IMR-90 (cell line): ENCODE measurements at regions not wholly inside any gene's neighbourhood (a gene's known extent, or its start where the extent isn't known, plus 50 kb on each side); places are given as distances from the start of the nearest gene placed in this dataset.

Experiments used
- ATAC-seq: fragments of 200-7000 bp; cut with Tn5 transposase; 2 replicates; pipeline ENCODE4 v1.9.1; 2020; ENCODE audit warnings: low read depth, mild to moderate bottlenecking, moderate library complexity
- BruUV-seq: library from RNA; stranded (reverse); fragments of 400-500 nt; replicated peaks from 2 replicates; lab custom pipeline; 2021; lab: Mats Ljungman, UMichigan
- CTCF ChIA-PET: fragments of 300-600 bp; formaldehyde crosslinking; extraction: SDS; loops from one replicate; lab custom pipeline; 2021; ENCODE audit warnings: antibody characterized with exemption; lab: Yijun Ruan, JAX
- POLR2A ChIA-PET: fragments of 300-600 bp; sonication (Branson Sonifier 250); formaldehyde crosslinking; loops from one replicate; lab custom pipeline; 2022; ENCODE audit warnings: antibody characterized with exemption; ENCODE audit not compliant: unreplicated experiment; lab: Charles Lee
- DNase-seq: peaks from one replicate; pipeline ENCODE4 v3.0.0; 2013
- H2AFZ ChIP-seq: replicated peaks from 2 replicates; pipeline ENCODE3; 2013; ENCODE audit warnings: low read length, mild to moderate bottlenecking; ENCODE audit not compliant: poor library complexity
- H2AK5ac ChIP-seq: 2 replicates; pipeline ENCODE4 v1.6.1; 2013; ENCODE audit warnings: low read depth, low read length, inconsistent platforms
- H2AK9ac ChIP-seq: replicated peaks from 2 replicates; pipeline ENCODE3; 2013; ENCODE audit warnings: mild to moderate bottlenecking, low read depth, low read length, moderate library complexity; ENCODE audit not compliant: poor library complexity
- H2BK120ac ChIP-seq: 2 replicates; pipeline ENCODE4 v1.6.1; 2013; ENCODE audit warnings: low read depth, low read length, inconsistent platforms
- H2BK15ac ChIP-seq: 3 replicates; pipeline ENCODE4 v1.6.1; 2013; ENCODE audit warnings: low read depth, low read length, inconsistent platforms
- H2BK20ac ChIP-seq: 2 replicates; pipeline ENCODE4 v1.6.1; 2013; ENCODE audit warnings: low read depth, mild to moderate bottlenecking, inconsistent platforms, low read length, moderate library complexity
- H2BK5ac ChIP-seq: 2 replicates; pipeline ENCODE4 v1.6.1; 2013; ENCODE audit warnings: mild to moderate bottlenecking, low read depth, low read length, inconsistent platforms; ENCODE audit not compliant: poor library complexity, severe bottlenecking
- H3K14ac ChIP-seq: replicated peaks from 2 replicates; pipeline ENCODE4 v1.6.1; 2013; ENCODE audit warnings: low read depth, low read length, inconsistent platforms
- H3K18ac ChIP-seq: 2 replicates; pipeline ENCODE4 v1.6.1; 2013; ENCODE audit warnings: low read depth, low read length, control low read depth
- H3K23ac ChIP-seq: 2 replicates; pipeline ENCODE4 v1.6.1; 2013; ENCODE audit warnings: low read depth, low read length, inconsistent platforms
- H3K27ac ChIP-seq: 2 replicates; pipeline ENCODE4 v1.5.1; 2013; ENCODE audit warnings: mild to moderate bottlenecking, control low read depth, low read length; ENCODE audit not compliant: insufficient read depth
- H3K27me3 ChIP-seq: 2 replicates; pipeline ENCODE4 v1.6.1; 2013; ENCODE audit warnings: low read length; ENCODE audit not compliant: control insufficient read depth, insufficient read depth
- H3K36me3 ChIP-seq: 2 replicates; pipeline ENCODE4 v1.6.1; 2013; ENCODE audit warnings: low read length, mixed read lengths; ENCODE audit not compliant: control insufficient read depth, insufficient read depth
- H3K4ac ChIP-seq: 2 replicates; pipeline ENCODE4 v1.6.1; 2013; ENCODE audit warnings: low read depth, low read length, inconsistent platforms
- H3K4me1 ChIP-seq: 2 replicates; pipeline ENCODE4 v1.6.1; 2013; ENCODE audit warnings: low read length, mixed read lengths; ENCODE audit not compliant: control insufficient read depth, insufficient read depth
- H3K4me2 ChIP-seq: 2 replicates; pipeline ENCODE4 v1.6.1; 2013; ENCODE audit warnings: low read depth, mild to moderate bottlenecking, control low read depth, low read length, moderate library complexity
- H3K4me3 ChIP-seq: 2 replicates; pipeline ENCODE4 v1.5.1; 2013; ENCODE audit warnings: low read depth, mild to moderate bottlenecking, control low read depth, low read length, moderate library complexity; ENCODE audit not compliant: insufficient read depth
- H3K56ac ChIP-seq: 2 replicates; pipeline ENCODE4 v1.6.1; 2013; ENCODE audit warnings: low read length, inconsistent platforms; ENCODE audit not compliant: insufficient read depth; ENCODE audit errors: extremely low read depth
- H3K79me1 ChIP-seq, 2 experiments: 2 replicates each; pipeline ENCODE4 v1.6.1; 2013; ENCODE audit warnings: low read length in 2 of 2, inconsistent platforms in 1 of 2, low read depth in 1 of 2
- H3K9ac ChIP-seq: 2 replicates; pipeline ENCODE4 v1.6.1; 2013; ENCODE audit warnings: low read depth, low read length, control low read depth
- H3K9me1 ChIP-seq: 2 replicates; pipeline ENCODE4 v1.6.1; 2013; ENCODE audit warnings: low read length, inconsistent platforms; ENCODE audit not compliant: insufficient read depth
- H3K9me3 ChIP-seq: 2 replicates; pipeline ENCODE4 v1.6.1; 2013; ENCODE audit warnings: low read length; ENCODE audit not compliant: control insufficient read depth, insufficient read depth
- H4K20me1 ChIP-seq: 2 replicates; pipeline ENCODE4 v1.6.1; 2013; ENCODE audit warnings: low read length, inconsistent platforms; ENCODE audit not compliant: insufficient read depth
- H4K5ac ChIP-seq: 2 replicates; pipeline ENCODE4 v1.6.1; 2013; ENCODE audit warnings: mild to moderate bottlenecking, low read depth, low read length, control low read depth
- H4K8ac ChIP-seq, 2 experiments: 2 replicates each; pipeline ENCODE4 v1.6.1; 2013; ENCODE audit warnings: low read depth in 2 of 2, low read length in 2 of 2, control low read depth in 1 of 2, inconsistent platforms in 1 of 2
- H4K91ac ChIP-seq: 2 replicates; pipeline ENCODE4 v1.6.1; 2013; ENCODE audit warnings: low read depth, low read length, inconsistent platforms; ENCODE audit not compliant: insufficient read depth
- BHLHE40 ChIP-seq: fragments of 150-350 bp; IDR thresholded peaks from 2 replicates; pipeline ENCODE4 v1.6.1; 2016; ENCODE audit warnings: mild to moderate bottlenecking, low read depth, low read length
- CHD1 ChIP-seq: IDR thresholded peaks from 2 replicates; pipeline ENCODE4 v1.6.1; 2012; ENCODE audit warnings: low read depth, low read length, improper control_type of control experiment
- CTCF ChIP-seq: conservative IDR thresholded peaks from 2 replicates; pipeline ENCODE4 v1.5.1; 2012; ENCODE audit warnings: mild to moderate bottlenecking, low read depth, low read length, improper control_type of control experiment
- FOS ChIP-seq: fragments of 150-350 bp; IDR thresholded peaks from 2 replicates; pipeline ENCODE4 v1.6.1; 2016; ENCODE audit warnings: low read depth, low read length
- MAFK ChIP-seq: IDR thresholded peaks from 2 replicates; pipeline ENCODE4 v1.6.1; 2012; ENCODE audit warnings: low read depth, low read length, improper control_type of control experiment
- MAZ ChIP-seq: IDR thresholded peaks from 2 replicates; pipeline ENCODE4 v1.6.1; 2012; ENCODE audit warnings: low read depth, mild to moderate bottlenecking, low read length, improper control_type of control experiment, moderate library complexity, borderline replicate concordance
- NFE2L2 ChIP-seq: fragments of 150-350 bp; IDR thresholded peaks from 2 replicates; pipeline ENCODE4 v1.6.1; 2016; ENCODE audit warnings: low read depth, mild to moderate bottlenecking, low read length
- POLR2A ChIP-seq: IDR thresholded peaks from 2 replicates; pipeline ENCODE4 v1.6.1; 2012; ENCODE audit warnings: mild to moderate bottlenecking, low read depth, low read length
- RAD21 ChIP-seq: IDR thresholded peaks from 2 replicates; pipeline ENCODE4 v1.6.1; 2012; ENCODE audit warnings: low read length, improper control_type of control experiment
- RCOR1 ChIP-seq: IDR thresholded peaks from 2 replicates; pipeline ENCODE4 v1.6.1; 2012; ENCODE audit warnings: mild to moderate bottlenecking, low read length, improper control_type of control experiment; ENCODE audit not compliant: insufficient replicate concordance
- RFX5 ChIP-seq: IDR thresholded peaks from 2 replicates; pipeline ENCODE4 v1.8.0; 2012; ENCODE audit warnings: low read depth, mild to moderate bottlenecking, low read length, moderate library complexity
- WGBS, 2 experiments: methylation state at CpG; one replicate each; pipeline versions ENCODE4 v1.1.5 to v1.1.7; 2013; ENCODE audit warnings: missing lambda C conversion rate in 2 of 2; ENCODE audit not compliant: insufficient read length in 1 of 2; ENCODE audit errors: extremely low coverage in 2 of 2; 5-methylcytosine and 5-hydroxymethylcytosine counted together
- dilution Hi-C: fragments of 300-500 bp; cut with HindIII; formaldehyde crosslinking; loops from one replicate; pipeline ENCODE4 v1.14.3; 2018; ENCODE audit warnings: low sequenced_read_pairs; ENCODE audit not compliant: unreplicated experiment
- in situ Hi-C: fragments of 300-500 bp; cut with MboI; formaldehyde crosslinking; loops from 3 replicates; pipeline ENCODE4 v1.14.3; 2019; ENCODE audit warnings: low sequenced_read_pairs, inconsistent platforms, mixed read lengths
- intact Hi-C: fragments of 100-400 bp; cut with micrococcal nuclease; formaldehyde crosslinking; loops from 2 replicates; pipeline ENCODE4 v1.10.0; 2022

GRCh38 chr21:36263797-36264196 lies 56.2 kb upstream of the MORC3 start:
- no peak overlapping the region for H3K4me2 ChIP-seq
- dilution Hi-C loops (no loop called here), in situ Hi-C loops (no loop called here), intact Hi-C loops (no loop called here)
- no peak overlapping the region for H4K91ac ChIP-seq
- H3K23ac ChIP-seq, result no peak overlapping the region
- no peak overlapping the region for H4K5ac ChIP-seq
- no peaks in the 10 kb centered on the region for H4K20me1 ChIP-seq
- no peak overlapping the region for H2BK120ac ChIP-seq
- H2BK15ac ChIP-seq, result no peak overlapping the region
- no peaks in the 10 kb centered on the region for H3K4me1 ChIP-seq
- H3K79me1 ChIP-seq, result no peaks in the 10 kb centered on the region; a peak in 1 of 4 replicates
- WGBS, 2 experiments, result no CpG with 5 or more reads among the region's 8 CpGs
- no peak overlapping the region for H3K4ac ChIP-seq
- peaks cover 3% of the 10 kb centered on the region; the same call in 1 of the 2 replicates for H3K9me1 ChIP-seq
- BruUV-seq, result no TSS peak
- H3K4me3 ChIP-seq, result no peak overlapping the region
- no peak overlapping the region for H3K18ac ChIP-seq
- no peak overlapping the region for H2AK5ac ChIP-seq
- H2BK20ac ChIP-seq, result no peak overlapping the region
- no peaks in the 10 kb centered on the region for H3K27me3 ChIP-seq
- DNase-seq (no peak), ATAC-seq (no peak)
- no peak overlapping the region for H2AFZ ChIP-seq
- H3K9ac ChIP-seq, result no peak overlapping the region
- no peaks in the 10 kb centered on the region for H3K9me3 ChIP-seq
- H3K56ac ChIP-seq, result no peak overlapping the region
- POLR2A ChIA-PET, result no interaction called here
- H2BK5ac ChIP-seq, result no peak overlapping the region
- CTCF ChIA-PET, result interaction anchor here (1.5 kb wide), 1 partner anchor 79 kb away, joined by 4 read pairs; no protein-coding TSS in a partner anchor
- no peak overlapping the region for H3K27ac ChIP-seq
- H4K8ac ChIP-seq, result no peak overlapping the region
- H3K14ac ChIP-seq, result no peak overlapping the region
- H3K36me3 ChIP-seq, result peaks cover 6% of the 10 kb centered on the region
- H2AK9ac ChIP-seq, result no peak overlapping the region
- TF ChIP-seq POLR2A (no peak), MAZ (no peak), NFE2L2 (no peak), RCOR1 (no peak), RAD21 (no peak), MAFK (no peak), BHLHE40 (no peak), RFX5 (no peak), FOS (no peak), CTCF (no peak), CHD1 (no peak)
